WTC11 (cell line): ENCODE measurements at regions not wholly inside any gene's neighbourhood (a gene's known extent, or its start where the extent isn't known, plus 50 kb on each side); places are given as distances from the start of the nearest gene placed in this dataset.

ENCODE experiments used
- GABPB1 ChIP-seq: sonication (generic); formaldehyde crosslinking; IDR thresholded peaks from 2 replicates; pipeline ENCODE4 v1.8.1; 2023; ENCODE audit warnings: mild to moderate bottlenecking, missing genetic modification reagents
- ZNF121 ChIP-seq: sonication (generic); formaldehyde crosslinking; IDR thresholded peaks from 2 replicates; pipeline ENCODE4 v1.8.0; 2023; ENCODE audit warnings: missing genetic modification reagents
- ZNF317 ChIP-seq: sonication (generic); formaldehyde crosslinking; IDR thresholded peaks from 2 replicates; pipeline ENCODE4 v1.8.1; 2023; ENCODE audit warnings: low read depth, mild to moderate bottlenecking, moderate library complexity, missing genetic modification reagents, borderline replicate concordance
- TF ChIP-seq, protein P1 (sequence below): fragments of 200-600 bp; IDR thresholded peaks from 2 replicates; pipeline ENCODE4 v1.8.0; 2022; ENCODE audit warnings: antibody characterized with exemption
- TF ChIP-seq, protein P2 (sequence below): sonication (generic); formaldehyde crosslinking; IDR thresholded peaks from 2 replicates; pipeline ENCODE4 v1.8.0; 2022; ENCODE audit warnings: mild to moderate bottlenecking, missing genetic modification reagents

DNA sequence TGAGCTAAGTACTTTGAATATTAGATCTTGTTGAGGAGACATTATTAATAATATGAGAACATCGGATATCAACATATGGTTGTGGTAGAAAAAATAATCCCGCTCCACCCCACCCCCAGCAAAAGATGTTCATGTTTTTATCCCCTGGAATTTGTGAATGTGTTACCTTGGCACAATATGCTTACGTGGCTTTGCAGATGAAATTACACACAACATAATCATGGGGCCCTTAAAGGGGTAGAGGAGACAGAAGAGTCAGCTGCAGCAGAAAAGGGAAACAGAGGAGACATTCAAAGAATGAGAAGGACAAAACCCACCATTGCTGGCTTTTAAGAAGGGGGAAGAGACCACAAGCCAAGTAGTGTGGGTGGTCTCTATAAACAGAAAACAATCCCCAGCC lies 104.1 kb downstream of the SEC16B start:
- TF ChIP-seq, protein P1, sequence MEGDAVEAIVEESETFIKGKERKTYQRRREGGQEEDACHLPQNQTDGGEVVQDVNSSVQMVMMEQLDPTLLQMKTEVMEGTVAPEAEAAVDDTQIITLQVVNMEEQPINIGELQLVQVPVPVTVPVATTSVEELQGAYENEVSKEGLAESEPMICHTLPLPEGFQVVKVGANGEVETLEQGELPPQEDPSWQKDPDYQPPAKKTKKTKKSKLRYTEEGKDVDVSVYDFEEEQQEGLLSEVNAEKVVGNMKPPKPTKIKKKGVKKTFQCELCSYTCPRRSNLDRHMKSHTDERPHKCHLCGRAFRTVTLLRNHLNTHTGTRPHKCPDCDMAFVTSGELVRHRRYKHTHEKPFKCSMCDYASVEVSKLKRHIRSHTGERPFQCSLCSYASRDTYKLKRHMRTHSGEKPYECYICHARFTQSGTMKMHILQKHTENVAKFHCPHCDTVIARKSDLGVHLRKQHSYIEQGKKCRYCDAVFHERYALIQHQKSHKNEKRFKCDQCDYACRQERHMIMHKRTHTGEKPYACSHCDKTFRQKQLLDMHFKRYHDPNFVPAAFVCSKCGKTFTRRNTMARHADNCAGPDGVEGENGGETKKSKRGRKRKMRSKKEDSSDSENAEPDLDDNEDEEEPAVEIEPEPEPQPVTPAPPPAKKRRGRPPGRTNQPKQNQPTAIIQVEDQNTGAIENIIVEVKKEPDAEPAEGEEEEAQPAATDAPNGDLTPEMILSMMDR: no peak
- TF ChIP-seq, protein P2, sequence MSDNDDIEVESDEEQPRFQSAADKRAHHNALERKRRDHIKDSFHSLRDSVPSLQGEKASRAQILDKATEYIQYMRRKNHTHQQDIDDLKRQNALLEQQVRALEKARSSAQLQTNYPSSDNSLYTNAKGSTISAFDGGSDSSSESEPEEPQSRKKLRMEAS (CRISPR knock-in tag): no peak
- TF ChIP-seq ZNF317 (CRISPR knock-in tag) (no peak), GABPB1 (CRISPR knock-in tag) (no peak), ZNF121 (CRISPR knock-in tag) (no peak)
